SK-N-SH treated with all-trans-retinoic acid at 6 μM for 48 hours (cell line): ENCODE measurements at regions not wholly inside any gene's neighbourhood (a gene's known extent, or its start where the extent isn't known, plus 50 kb on each side); places are given as distances from the start of the nearest gene placed in this dataset.
"Not testable (repeated sequence)": the region's sequence is repeated elsewhere in the genome, so short reads cannot be mapped to it uniquely, and the experiment has no call there.

ENCODE experiments used
- ARNTL ChIP-seq: fragments of 450-650 bp; formaldehyde crosslinking; IDR thresholded peaks from 2 replicates; pipeline ENCODE4 v1.5.0; 2020; ENCODE audit warnings: low read depth, mild to moderate bottlenecking, moderate library complexity, borderline replicate concordance
- GLIS3 ChIP-seq: fragments of 250-450 bp; sonication (Bioruptor Pico); IDR thresholded peaks from 2 replicates; pipeline ENCODE4 v1.5.0; 2020; ENCODE audit warnings: mild to moderate bottlenecking, moderate library complexity
- OSR1 ChIP-seq: fragments of 250-450 bp; sonication (Bioruptor Pico); IDR thresholded peaks from 2 replicates; pipeline ENCODE4 v1.8.0; 2022; ENCODE audit warnings: moderate library complexity, mild to moderate bottlenecking, inconsistent platforms
- ZC3H10 ChIP-seq: fragments of 250-450 bp; sonication (Bioruptor Pico); IDR thresholded peaks from 2 replicates; pipeline ENCODE4 v1.5.1; 2021; ENCODE audit warnings: mild to moderate bottlenecking, moderate library complexity
- ZFP3 ChIP-seq: fragments of 250-450 bp; sonication (Bioruptor Pico); IDR thresholded peaks from 2 replicates; pipeline ENCODE4 v1.5.0; 2020; ENCODE audit warnings: mild to moderate bottlenecking, moderate library complexity
- ZNF565 ChIP-seq: fragments of 450-650 bp; formaldehyde crosslinking; conservative IDR thresholded peaks from 2 replicates; pipeline ENCODE4 v1.5.0; 2020; ENCODE audit warnings: low read depth, mild to moderate bottlenecking, moderate library complexity
- ZNF70 ChIP-seq: fragments of 450-650 bp; formaldehyde crosslinking; IDR thresholded peaks from 2 replicates; pipeline ENCODE4 v1.5.0; 2020; ENCODE audit warnings: mild to moderate bottlenecking, moderate library complexity
- TF ChIP-seq, protein P1 (sequence below): fragments of 250-450 bp; sonication (Bioruptor Pico); IDR thresholded peaks from 2 replicates; pipeline ENCODE4 v1.5.1; 2020; ENCODE audit warnings: low read depth, mild to moderate bottlenecking, moderate library complexity
- TF ChIP-seq, protein P2 (sequence below): fragments of 250-450 bp; sonication (Bioruptor Pico); IDR thresholded peaks from 2 replicates; pipeline ENCODE4 v1.8.0; 2020; ENCODE audit warnings: mild to moderate bottlenecking, moderate library complexity, borderline replicate concordance

DNA sequence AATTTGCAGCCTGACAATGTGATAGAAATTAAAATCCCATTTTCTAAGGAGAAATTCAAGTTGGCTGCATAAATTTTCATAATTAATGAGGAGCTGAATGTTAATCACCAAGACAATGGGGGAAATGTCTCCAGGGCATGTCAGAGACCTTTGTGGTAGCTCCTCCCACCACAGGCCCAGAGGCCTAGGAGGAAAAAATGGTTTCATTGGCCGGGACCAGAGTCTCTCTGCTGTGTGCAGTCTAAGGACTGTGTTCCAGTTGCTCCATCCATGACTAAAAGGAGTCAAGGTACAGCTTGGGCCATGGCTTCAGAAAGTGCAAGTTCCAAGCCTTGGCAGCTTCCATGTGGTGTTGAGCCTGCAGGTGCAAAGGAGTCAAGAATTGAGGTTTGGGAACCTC, 187.6 kb upstream of the FRG1 start:
- not testable (repeated sequence) for TF ChIP-seq ZFP3; ZNF70; OSR1 (CRISPR knock-in tag); GLIS3 (CRISPR knock-in tag); ARNTL; ZC3H10 (CRISPR knock-in tag); ZNF565 (CRISPR knock-in tag)
- TF ChIP-seq, protein P1, sequence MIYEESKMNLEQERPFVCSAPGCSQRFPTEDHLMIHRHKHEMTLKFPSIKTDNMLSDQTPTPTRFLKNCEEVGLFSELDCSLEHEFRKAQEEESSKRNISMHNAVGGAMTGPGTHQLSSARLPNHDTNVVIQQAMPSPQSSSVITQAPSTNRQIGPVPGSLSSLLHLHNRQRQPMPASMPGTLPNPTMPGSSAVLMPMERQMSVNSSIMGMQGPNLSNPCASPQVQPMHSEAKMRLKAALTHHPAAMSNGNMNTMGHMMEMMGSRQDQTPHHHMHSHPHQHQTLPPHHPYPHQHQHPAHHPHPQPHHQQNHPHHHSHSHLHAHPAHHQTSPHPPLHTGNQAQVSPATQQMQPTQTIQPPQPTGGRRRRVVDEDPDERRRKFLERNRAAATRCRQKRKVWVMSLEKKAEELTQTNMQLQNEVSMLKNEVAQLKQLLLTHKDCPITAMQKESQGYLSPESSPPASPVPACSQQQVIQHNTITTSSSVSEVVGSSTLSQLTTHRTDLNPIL (CRISPR knock-in tag) = not testable (repeated sequence)
- TF ChIP-seq, protein P2, sequence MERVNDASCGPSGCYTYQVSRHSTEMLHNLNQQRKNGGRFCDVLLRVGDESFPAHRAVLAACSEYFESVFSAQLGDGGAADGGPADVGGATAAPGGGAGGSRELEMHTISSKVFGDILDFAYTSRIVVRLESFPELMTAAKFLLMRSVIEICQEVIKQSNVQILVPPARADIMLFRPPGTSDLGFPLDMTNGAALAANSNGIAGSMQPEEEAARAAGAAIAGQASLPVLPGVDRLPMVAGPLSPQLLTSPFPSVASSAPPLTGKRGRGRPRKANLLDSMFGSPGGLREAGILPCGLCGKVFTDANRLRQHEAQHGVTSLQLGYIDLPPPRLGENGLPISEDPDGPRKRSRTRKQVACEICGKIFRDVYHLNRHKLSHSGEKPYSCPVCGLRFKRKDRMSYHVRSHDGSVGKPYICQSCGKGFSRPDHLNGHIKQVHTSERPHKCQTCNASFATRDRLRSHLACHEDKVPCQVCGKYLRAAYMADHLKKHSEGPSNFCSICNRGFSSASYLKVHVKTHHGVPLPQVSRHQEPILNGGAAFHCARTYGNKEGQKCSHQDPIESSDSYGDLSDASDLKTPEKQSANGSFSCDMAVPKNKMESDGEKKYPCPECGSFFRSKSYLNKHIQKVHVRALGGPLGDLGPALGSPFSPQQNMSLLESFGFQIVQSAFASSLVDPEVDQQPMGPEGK (CRISPR knock-in tag) = not testable (repeated sequence)
